ENCODE measurements at regions not wholly inside any gene's neighbourhood (a gene's known extent, or its start where the extent isn't known, plus 50 kb on each side); places are given as distances from the start of the nearest gene placed in this dataset.
"Not testable (repeated sequence)": the region's sequence is repeated elsewhere in the genome, so short reads cannot be mapped to it uniquely, and the experiment has no call there.

DNA sequence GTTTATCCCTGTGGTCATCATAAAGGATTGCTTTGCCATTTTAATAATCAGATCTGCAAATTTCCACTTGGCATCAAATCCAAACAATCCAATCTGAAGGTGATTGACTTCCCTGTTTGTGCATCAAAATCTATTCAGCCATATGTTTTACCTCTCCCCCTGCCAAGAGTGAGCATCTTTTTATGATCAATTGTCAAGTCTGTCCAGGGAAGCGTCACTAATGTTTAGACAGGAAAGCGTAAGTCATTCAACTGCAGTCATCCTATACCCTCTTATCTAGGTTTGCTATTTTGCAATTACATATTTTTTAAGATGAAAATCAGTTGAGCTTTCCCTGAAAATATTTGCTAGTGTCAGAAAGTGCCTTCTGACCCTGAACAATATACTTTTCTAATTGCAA is 1224.1 kb upstream of the SEL1L start:
- DNase-seq: no peak

DNA sequence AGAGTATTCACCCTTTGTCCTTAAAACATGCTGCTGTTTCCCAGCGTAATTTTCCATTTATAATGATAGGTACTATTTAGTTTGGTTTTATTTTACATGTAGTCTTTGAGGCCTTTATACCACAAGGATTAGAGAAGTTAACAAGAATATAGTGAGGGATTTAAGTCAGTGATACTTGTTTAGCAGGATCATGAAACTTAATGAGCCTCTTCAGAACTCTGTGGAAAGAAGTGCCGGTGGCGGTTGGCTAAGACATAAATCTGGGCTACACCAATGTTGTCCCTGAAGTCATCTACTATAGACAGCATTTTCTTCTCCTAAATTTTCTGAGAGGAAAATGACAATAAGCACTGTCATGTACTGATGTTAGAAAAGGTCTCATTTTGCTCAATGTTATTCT is 1226.0 kb upstream of the SEL1L start:
- DNase-seq: no peak

DNA sequence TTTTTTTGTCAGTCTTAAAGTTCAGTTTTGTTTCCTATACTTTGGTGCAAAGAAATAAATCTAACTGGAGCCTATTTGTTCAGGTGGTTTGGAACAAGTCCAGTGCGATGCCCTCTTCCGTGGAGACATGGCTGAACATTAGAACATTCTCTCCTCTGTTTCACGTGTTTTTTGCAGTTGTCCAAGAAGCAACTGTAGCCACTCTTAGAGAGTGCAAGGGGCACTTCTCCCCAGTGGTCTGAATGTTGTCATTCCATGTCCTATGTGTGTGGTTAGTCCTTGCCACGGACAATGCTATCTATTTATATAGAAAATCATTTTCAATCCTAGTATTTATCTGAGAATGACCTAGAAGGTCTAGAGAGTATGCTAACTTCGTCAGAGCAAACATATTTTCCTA is 1232.5 kb upstream of the SEL1L start:
- DNase-seq: no peak

DNA sequence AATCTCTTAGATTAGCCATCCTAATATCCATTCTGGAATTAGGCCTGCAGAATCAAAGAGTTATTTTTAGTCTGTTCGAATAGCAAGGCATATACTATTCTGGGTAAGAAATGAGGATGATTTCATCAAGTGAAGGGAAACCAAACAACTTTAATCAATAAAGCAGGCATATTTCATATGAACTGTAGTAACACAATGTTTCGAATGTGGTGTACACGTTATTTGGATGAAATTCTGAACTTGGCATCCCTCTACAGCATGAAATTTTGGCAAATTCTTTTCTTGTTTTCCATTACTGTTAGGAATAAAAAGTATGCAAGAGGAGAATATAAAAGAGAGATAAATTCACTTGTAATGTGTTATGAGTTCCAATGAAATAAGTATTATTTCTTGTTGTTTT is 1233.3 kb upstream of the SEL1L start:
- no peak for DNase-seq

- no peak for DNase-seq
Measured at GRCh38 chr14:82776958-82777357, 1243.3 kb upstream of the SEL1L start.

DNA sequence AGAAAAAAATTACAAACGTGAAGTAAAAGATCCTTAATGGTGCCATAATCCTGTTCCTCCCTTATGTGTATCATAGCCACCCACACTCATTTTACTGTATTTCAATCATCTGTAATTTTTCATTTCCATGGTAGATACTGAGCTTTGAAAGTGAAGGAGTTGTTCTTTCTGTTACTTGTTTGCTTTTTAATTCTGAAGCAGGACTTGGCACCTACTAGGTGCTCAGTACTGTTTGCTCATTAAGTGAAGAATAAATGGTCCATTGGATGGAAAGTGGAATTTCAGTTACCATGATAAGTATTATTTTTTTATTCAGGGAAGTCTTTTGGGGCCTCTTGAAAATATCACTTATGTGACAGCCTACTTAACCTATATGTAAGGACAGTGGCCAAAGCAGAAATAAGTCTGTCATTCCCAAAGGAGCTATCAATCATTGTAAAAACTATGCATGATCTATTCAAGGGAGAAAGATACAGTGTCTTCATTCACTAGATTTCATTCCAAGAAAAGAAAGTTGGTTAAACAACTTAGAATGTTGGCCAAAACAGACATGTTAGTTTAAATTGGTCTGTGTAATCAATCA is 1244.4 kb upstream of the SEL1L start:
- no peak for DNase-seq

- no peak for DNase-seq
Measured at GRCh38 chr14:82778601-82779000, 1244.9 kb upstream of the SEL1L start.

- no peak for DNase-seq
Measured at GRCh38 chr14:82779301-82779700, 1245.6 kb upstream of the SEL1L start.

DNA sequence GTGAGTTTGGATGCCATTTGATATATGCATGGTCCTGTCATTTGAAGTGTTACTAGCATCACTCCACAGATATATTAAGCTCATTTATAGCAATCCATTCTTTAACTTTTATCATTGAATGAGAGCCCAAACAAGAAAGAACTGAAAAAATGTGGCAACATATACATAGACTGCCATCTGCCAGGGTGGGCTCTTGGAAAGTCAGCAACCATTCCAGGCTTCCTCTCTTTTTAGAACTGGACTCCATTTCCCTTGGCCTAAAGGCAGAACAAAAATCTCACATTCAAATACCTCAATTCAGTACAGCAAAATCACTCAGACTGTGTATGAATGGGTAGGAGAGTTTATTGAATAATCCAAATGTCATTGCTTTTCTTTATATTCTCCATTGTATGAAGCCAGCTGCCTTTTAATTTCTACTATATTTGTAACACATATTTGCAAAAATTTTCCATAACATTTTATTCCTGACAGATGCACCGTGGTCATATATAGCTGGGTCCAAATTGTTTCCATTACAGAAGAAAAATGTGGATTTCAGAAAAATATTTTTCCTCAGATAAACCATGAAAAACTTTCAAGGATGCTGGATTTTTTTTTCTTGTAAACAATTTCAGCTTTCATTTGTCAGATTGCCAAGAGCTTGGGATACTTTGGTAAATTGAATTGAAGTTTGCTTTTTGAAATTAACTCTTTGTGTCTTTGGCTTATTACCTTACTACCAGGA is 1252.3 kb upstream of the SEL1L start:
- no peak for DNase-seq

DNA sequence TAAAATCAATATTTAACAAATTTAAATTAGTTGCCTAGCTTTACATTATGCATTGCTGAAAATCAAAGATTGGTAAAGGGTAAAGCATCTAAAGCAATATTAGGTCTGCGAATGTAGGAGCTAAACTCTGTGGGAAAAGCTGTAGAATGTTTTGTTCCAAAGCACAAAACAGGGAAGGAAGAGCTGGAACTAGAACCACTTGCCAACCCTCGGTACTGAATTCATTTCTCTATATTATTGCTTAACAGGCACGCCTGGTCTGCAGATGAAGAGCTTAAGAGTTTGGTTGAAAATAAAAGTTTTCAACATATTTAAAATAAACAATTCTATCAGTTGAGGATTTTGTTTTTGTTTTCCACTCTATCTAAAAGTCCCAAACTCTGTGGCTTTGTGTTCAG is 1252.8 kb upstream of the SEL1L start:
- no peak for DNase-seq

DNA sequence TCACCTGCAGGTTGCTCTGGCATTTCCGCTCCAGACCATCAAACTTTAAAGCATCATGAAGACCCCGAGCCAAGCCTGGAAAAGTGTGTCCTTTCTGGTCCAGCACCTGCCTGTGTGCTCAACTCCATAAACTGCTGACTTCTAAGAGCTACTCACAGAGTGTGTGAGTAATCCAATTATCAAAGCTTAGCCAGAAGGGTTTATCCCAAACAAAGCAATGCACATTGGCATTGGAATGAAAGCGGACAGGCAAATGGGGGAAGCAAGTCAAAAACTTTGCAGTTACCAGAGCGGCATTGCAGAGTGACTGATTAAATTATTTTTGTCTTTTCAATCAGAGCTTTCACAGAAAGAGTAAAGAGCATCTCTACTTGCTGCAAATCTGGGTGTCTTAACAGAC is 1262.4 kb upstream of the SEL1L start:
- no peak for DNase-seq

DNA sequence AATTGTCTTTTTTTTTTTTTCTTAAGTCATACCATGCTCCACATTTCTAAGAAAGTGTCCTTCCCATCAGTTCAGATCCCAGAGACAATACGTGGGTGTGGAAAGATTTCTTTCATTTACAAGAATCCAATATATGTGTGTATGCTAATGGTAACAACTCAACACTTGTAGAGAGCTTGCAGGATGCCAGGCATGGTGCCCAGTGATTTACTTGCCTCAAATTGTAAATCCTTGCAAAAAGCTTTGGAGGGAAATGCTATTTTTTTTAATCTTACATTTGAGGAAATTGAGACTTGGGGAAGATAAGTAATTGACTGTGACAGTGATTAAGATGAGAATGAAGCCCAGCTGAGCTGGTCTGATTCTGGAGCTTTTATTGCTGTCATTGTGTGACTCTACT is 1264.6 kb upstream of the SEL1L start:
- DNase-seq: no peak

GRCh38 chr14:82805892-82806825 is 1272.5 kb upstream of the SEL1L start:
- no peak for DNase-seq

DNA sequence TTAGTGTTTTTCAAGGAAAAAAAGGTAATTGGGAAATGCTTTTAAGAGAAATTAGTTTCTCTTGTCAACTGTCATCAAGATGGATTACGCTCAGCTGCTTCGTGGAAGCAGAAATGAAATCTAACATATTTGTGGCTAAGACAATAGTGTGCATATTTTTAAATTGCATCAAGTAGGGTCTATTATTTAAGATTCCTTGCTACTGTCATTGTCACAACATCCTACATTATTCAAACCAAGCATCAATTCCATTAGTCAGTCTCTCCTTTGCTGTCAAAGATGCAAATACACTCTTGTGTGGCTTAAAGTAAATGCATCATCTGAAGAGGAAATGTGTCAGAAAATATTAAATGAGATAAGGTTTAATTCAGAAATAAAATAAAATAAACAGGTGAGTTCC is 1277.6 kb upstream of the SEL1L start:
- DNase-seq: no peak

GRCh38 chr14:82814339-82814738 is 1280.7 kb upstream of the SEL1L start:
- DNase-seq: not testable (repeated sequence)

GRCh38 chr14:82830596-82830995 is 1296.9 kb upstream of the SEL1L start:
- no peak for DNase-seq

DNA sequence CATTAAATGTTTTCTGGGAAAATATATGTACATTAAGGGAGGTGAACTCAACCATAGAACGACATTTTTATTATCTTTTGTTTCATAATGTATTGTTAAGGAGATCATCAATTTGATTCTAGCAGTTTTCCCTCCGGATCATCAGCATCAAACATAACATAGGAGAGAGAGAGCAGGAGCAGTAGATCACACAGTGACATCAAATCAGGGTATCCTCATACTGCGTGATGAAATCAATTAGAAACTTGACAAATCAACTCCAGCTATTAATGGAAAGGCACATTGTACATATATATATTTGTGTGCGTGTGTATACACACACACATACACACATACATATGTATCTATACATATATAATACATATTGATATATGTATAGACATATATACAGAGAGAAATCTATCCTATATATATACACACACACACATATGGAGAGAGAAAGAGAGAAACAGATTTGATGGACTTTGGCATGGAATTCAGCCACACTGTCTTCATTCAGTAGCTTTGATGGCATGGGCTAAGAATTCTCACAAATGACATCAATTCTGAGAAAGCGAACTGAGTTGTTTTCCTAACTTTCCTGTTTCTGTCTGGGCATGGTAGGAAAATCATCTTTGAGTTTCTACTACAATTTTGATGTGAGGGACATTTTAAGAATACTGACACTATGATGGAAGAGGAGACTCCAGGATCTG is 1302.8 kb upstream of the SEL1L start:
- no peak for DNase-seq

DNA sequence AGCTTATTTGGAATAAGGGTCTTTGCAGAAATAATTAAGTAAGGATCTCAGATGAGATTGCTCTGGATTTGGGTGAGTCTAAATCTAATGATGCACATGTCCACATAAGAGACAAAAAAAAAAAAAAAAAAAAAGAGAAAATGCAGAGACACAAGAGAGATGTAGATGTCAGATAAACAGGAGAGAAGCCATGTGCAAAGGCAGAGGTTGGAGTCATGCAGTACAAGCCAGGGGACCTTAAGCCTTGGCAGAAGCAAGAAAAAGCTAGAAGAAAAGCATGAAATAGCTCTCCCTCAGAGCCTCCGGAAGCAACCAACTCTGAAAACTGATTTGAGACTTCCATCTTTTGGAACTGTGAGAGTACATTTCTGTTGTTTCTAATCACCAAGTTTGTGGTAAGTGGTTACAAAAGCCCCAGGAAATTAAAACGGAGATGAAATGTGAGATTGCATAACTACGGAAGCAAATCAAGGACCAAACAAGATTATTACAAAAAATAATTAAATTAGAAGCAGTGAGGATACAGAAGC is 1304.0 kb upstream of the SEL1L start:
- DNase-seq: no peak

DNA sequence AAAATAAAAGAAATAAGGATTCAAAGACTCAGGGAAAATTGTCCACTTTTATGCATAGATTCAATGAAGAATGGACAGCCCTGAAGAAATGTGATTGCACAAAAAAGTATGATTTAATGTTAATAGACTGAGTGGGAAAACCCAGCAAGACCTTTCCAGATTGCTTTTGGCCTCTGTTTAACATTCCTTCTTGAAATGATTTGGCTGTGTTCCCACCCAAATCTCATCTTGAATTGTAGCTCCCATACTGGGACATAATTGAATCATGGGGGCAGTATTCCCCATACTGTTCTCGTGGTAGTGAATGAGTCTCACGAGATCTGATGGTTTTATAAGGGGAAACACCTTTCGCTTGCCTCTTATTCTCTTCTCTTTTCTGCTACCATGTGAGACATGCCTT is 1316.9 kb upstream of the SEL1L start:
- DNase-seq: no peak

GRCh38 chr14:82854131-82854530 is 1320.5 kb upstream of the SEL1L start:
- no peak for DNase-seq

DNA sequence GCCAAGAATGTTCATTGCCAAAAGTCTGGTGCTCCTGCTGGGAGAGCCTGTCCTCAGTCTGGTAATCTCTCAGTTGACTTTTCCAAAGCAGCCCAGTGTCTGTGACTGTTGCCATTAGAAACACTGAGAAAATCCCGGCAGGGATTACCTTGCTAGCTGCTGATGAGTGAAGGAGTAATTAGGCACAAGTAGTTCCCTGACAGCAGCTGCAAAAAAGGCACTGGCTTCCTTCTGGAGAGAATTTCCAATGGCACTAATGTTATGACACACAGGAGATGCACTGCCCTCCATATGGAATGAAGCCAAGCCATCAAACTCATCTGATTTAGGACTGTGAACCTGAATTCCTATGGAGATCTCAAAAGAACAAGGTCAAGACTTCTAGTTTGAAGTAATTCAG is 1321.2 kb upstream of the SEL1L start:
- no peak for DNase-seq

- DNase-seq: no peak
Measured at GRCh38 chr14:82855912-82856391, 1322.3 kb upstream of the SEL1L start.

DNA sequence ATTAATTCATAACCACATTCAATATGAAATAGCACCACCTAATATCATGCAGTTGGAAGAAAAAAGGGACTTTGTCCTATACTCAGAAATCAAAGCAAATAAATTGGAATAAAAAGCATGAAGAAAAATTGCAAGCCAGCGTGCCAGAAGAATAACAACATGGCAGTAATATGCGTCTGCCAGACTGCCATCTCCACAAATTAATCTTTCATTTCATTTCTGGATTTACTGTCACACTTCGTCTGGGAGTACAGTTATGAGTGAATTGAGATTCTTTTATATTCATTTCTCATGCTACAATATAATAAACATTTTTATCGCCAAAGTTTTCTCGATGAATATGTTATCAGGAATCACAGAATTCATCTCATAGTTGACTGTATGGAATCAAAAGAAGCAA is 1327.7 kb upstream of the SEL1L start:
- DNase-seq: no peak
